Superior temporal gyrus (tissue), 1 donor: ENCODE measurements at regions not wholly inside any gene's neighbourhood (a gene's known extent, or its start where the extent isn't known, plus 50 kb on each side); places are given as distances from the start of the nearest gene placed in this dataset.

ENCODE experiments used
- DNase-seq: peaks from one replicate; pipeline ENCODE4 v3.0.0-alpha.2; 2016; ENCODE audit errors: extremely low spot score

- no peak for DNase-seq
These were observed 232.5 kb downstream of the IBTK start for GRCh38 chr6:82015043-82015442.

- DNase-seq, result no peak
These were observed 233.7 kb downstream of the IBTK start for GRCh38 chr6:82013561-82014530.

- DNase-seq, result no peak
These were observed 241.4 kb downstream of the IBTK start for GRCh38 chr6:82006027-82006738.

GRCh38 chr6:82000551-82000950 lies 247.0 kb downstream of the IBTK start:
- DNase-seq, result no peak

- DNase-seq, result no peak
These were observed 247.3 kb upstream of the TENT5A start for GRCh38 chr6:81999826-82000225.

- no peak for DNase-seq
These were observed 246.8 kb upstream of the TENT5A start for GRCh38 chr6:81999270-81999669.

GRCh38 chr6:81998432-81998831 lies 246.0 kb upstream of the TENT5A start:
- no peak for DNase-seq

- DNase-seq, result no peak
These were observed 244.8 kb upstream of the TENT5A start for GRCh38 chr6:81997090-81997926.

- no peak for DNase-seq
These were observed 243.9 kb upstream of the TENT5A start for GRCh38 chr6:81996414-81996813.

GRCh38 chr6:81995548-81996289 lies 243.2 kb upstream of the TENT5A start:
- no peak for DNase-seq

GRCh38 chr6:81988871-81989270 lies 236.4 kb upstream of the TENT5A start:
- no peak for DNase-seq

GRCh38 chr6:81988446-81988845 lies 236.0 kb upstream of the TENT5A start:
- no peak for DNase-seq

GRCh38 chr6:81987293-81987692 lies 234.8 kb upstream of the TENT5A start:
- DNase-seq, result no peak

GRCh38 chr6:81985191-81985590 lies 232.7 kb upstream of the TENT5A start:
- no peak for DNase-seq

GRCh38 chr6:81984599-81984998 lies 232.1 kb upstream of the TENT5A start:
- DNase-seq, result no peak

- DNase-seq, result no peak
These were observed 229.3 kb upstream of the TENT5A start for GRCh38 chr6:81981812-81982211.

- no peak for DNase-seq
These were observed 227.3 kb upstream of the TENT5A start for GRCh38 chr6:81979767-81980166.

GRCh38 chr6:81979329-81979728 lies 226.8 kb upstream of the TENT5A start:
- DNase-seq, result no peak

GRCh38 chr6:81978230-81978629 lies 225.7 kb upstream of the TENT5A start:
- DNase-seq, result no peak

- DNase-seq, result no peak
These were observed 225.0 kb upstream of the TENT5A start for GRCh38 chr6:81977486-81977885.

- DNase-seq, result no peak
These were observed 217.3 kb upstream of the TENT5A start for GRCh38 chr6:81969814-81970213.
